NCI-H1694 (cell line): ENCODE measurements at regions not wholly inside any gene's neighbourhood (a gene's known extent, or its start where the extent isn't known, plus 50 kb on each side); places are given as distances from the start of the nearest gene placed in this dataset.
A peak's percentile ranks its signal among the peaks of the same experiment; 100 is the strongest.
"Not testable (repeated sequence)": the region's sequence is repeated elsewhere in the genome, so short reads cannot be mapped to it uniquely, and the experiment has no call there.

Experiments used
- DNase-seq: peaks from one replicate; lab custom pipeline; 2025; lab: John Stamatoyannopoulos, UW

GRCh38 chr13:28573595-28574373, 78.9 kb upstream of the FLT1 start:
- DNase-seq, result no peak

GRCh38 chr13:28572871-28573270, 77.9 kb upstream of the FLT1 start:
- DNase-seq, result no peak

- DNase-seq, result not testable (repeated sequence)
Measured at GRCh38 chr13:28570356-28570755, 75.4 kb upstream of the FLT1 start.

- DNase-seq, result no peak
Measured at GRCh38 chr13:28569886-28570285, 75.0 kb upstream of the FLT1 start.

- DNase-seq, result peak; percentile 9
Measured at GRCh38 chr13:28568286-28568685, 73.4 kb upstream of the FLT1 start.

GRCh38 chr13:28566891-28567290, 72.0 kb upstream of the FLT1 start:
- no peak for DNase-seq

GRCh38 chr13:28566283-28566682, 71.4 kb upstream of the FLT1 start:
- DNase-seq, result no peak

GRCh38 chr13:28564030-28564429, 69.1 kb upstream of the FLT1 start:
- DNase-seq, result no peak

- no peak for DNase-seq
Measured at GRCh38 chr13:28563609-28564008, 68.7 kb upstream of the FLT1 start.

GRCh38 chr13:28560612-28561011, 65.7 kb upstream of the FLT1 start:
- DNase-seq, result no peak

- no peak for DNase-seq
Measured at GRCh38 chr13:28559636-28560259, 64.8 kb upstream of the FLT1 start.

- DNase-seq, result no peak
Measured at GRCh38 chr13:28558567-28558966, 63.6 kb upstream of the FLT1 start.

GRCh38 chr13:28557725-28558520, 63.0 kb upstream of the FLT1 start:
- DNase-seq, result no peak

GRCh38 chr13:28555096-28555495, 60.2 kb upstream of the FLT1 start:
- DNase-seq, result no peak

- DNase-seq, result no peak
Measured at GRCh38 chr13:28553971-28554370, 59.0 kb upstream of the FLT1 start.

GRCh38 chr13:28552288-28552687, 57.4 kb upstream of the FLT1 start:
- DNase-seq, result no peak

- DNase-seq, result no peak
Measured at GRCh38 chr13:28551498-28551895, 56.6 kb upstream of the FLT1 start.

- DNase-seq, result no peak
Measured at GRCh38 chr13:28550721-28551497, 56.0 kb upstream of the FLT1 start.

GRCh38 chr13:28550091-28550490, 55.2 kb upstream of the FLT1 start:
- no peak for DNase-seq

- DNase-seq, result no peak
Measured at GRCh38 chr13:28548872-28549271, 53.9 kb upstream of the FLT1 start.

- DNase-seq, result no peak
Measured at GRCh38 chr13:28548468-28548867, 53.5 kb upstream of the FLT1 start.
